Sigmoid colon (tissue), 6 donors: ENCODE measurements at regions not wholly inside any gene's neighbourhood (a gene's known extent, or its start where the extent isn't known, plus 50 kb on each side); places are given as distances from the start of the nearest gene placed in this dataset.

Source experiments
- DNase-seq: peaks from one replicate; pipeline ENCODE4 v3.0.0-alpha.2; 2019
- H3K27ac ChIP-seq, 4 donors: fragments of 200-600 bp; sonication (generic); one replicate each; pipeline ENCODE4 v1.5.1; 2016 to 2019; ENCODE audit warnings: mild to moderate bottlenecking in 1 of 4
- H3K27me3 ChIP-seq, 3 donors: fragments of 200-600 bp; sonication (generic); one replicate each; pipeline ENCODE4 v1.5.1; 2019; ENCODE audit warnings: mild to moderate bottlenecking in 1 of 3
- H3K36me3 ChIP-seq, 4 donors: fragments of 200-600 bp; sonication (generic); one replicate each; pipeline ENCODE4 v1.5.1; 2016 to 2019
- H3K4me1 ChIP-seq, 4 donors: fragments of 200-600 bp; sonication (generic); one replicate each; pipeline ENCODE4 v1.5.1; 2017 to 2019
- H3K4me3 ChIP-seq, 4 donors: fragments of 200-600 bp; sonication (generic); one replicate each; pipeline ENCODE4 v1.5.1; 2017 to 2019; ENCODE audit warnings: mild to moderate bottlenecking in 2 of 4, moderate library complexity in 1 of 4
- H3K9me3 ChIP-seq, 4 donors: fragments of 200-600 bp in 3 of 4; sonication (generic) in 3 of 4; one replicate each; pipeline versions ENCODE4 v1.5.1 to v1.6.1; 2013 to 2019
- EP300 ChIP-seq, 4 donors: sonication (generic); formaldehyde crosslinking; IDR thresholded peaks; one replicate each; pipeline ENCODE4 v1.6.1; 2017; ENCODE audit warnings: antibody characterized with exemption in 4 of 4
- POLR2A ChIP-seq, 2 donors: fragments of 450-650 bp; IDR thresholded peaks; one replicate each; pipeline ENCODE4 v1.6.1; 2016; ENCODE audit warnings: antibody characterized with exemption in 2 of 2, mild to moderate bottlenecking in 2 of 2, moderate library complexity in 2 of 2
- POLR2AphosphoS5 ChIP-seq, 4 donors: sonication (generic); formaldehyde crosslinking; IDR thresholded peaks; one replicate each; pipeline ENCODE4 v1.6.1; 2017; ENCODE audit warnings: antibody characterized with exemption in 4 of 4
- WGBS, 2 donors: extraction: QIAGEN DNeasy Blood & Tissue Kit; methylation state at CpG; one replicate each; pipeline ENCODE4 v1.1.7; 2013; 5-methylcytosine and 5-hydroxymethylcytosine counted together
- intact Hi-C: fragments of 100-400 bp; cut with DNase I; formaldehyde crosslinking; loops from one replicate; pipeline ENCODE4 v1.15.1; 2023
- TF ChIP-seq, protein P1 (sequence below), 4 experiments: fragments of 450-650 bp in 3 of 4; fragments of 200-600 bp in 1 of 4; IDR thresholded peaks; one replicate each; pipeline ENCODE4 v1.5.1; 2016 to 2019; ENCODE audit warnings: antibody characterized with exemption in 4 of 4, mild to moderate bottlenecking in 3 of 4, moderate library complexity in 2 of 4
- donor health status: healthy with polysubstance abuse.
- donor health status: healthy.

DNA sequence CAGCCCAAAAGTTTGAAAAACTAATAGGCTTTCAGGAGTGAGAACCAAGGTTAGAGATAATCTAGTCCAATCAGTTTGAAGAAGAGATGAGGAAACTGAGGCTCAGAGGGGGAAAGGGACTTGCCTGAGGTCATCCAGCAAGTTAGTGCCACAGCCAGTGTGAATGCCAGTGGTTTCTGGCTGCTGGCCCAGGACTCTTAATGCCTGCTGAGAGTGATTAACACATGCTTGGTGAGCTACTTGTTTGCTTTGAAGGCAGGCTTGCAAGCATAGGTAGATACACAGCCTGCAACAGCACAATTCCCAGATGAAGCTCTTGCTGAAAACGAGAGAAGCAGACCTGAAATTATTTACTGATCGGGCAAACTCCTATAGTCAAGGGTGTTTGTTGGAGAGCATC is 591.6 kb upstream of the SGCD start:
- DNase-seq = no peak
- no peak for TF ChIP-seq POLR2A (IDR thresholded peaks at IDR 0.05)
- TF ChIP-seq, protein P1, sequence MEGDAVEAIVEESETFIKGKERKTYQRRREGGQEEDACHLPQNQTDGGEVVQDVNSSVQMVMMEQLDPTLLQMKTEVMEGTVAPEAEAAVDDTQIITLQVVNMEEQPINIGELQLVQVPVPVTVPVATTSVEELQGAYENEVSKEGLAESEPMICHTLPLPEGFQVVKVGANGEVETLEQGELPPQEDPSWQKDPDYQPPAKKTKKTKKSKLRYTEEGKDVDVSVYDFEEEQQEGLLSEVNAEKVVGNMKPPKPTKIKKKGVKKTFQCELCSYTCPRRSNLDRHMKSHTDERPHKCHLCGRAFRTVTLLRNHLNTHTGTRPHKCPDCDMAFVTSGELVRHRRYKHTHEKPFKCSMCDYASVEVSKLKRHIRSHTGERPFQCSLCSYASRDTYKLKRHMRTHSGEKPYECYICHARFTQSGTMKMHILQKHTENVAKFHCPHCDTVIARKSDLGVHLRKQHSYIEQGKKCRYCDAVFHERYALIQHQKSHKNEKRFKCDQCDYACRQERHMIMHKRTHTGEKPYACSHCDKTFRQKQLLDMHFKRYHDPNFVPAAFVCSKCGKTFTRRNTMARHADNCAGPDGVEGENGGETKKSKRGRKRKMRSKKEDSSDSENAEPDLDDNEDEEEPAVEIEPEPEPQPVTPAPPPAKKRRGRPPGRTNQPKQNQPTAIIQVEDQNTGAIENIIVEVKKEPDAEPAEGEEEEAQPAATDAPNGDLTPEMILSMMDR (IDR thresholded peaks at IDR 0.05) = no peak
- no peak for TF ChIP-seq POLR2AphosphoS5 (IDR thresholded peaks at IDR 0.05)
- TF ChIP-seq EP300 (IDR thresholded peaks at IDR 0.05) = no peak
- Histone ChIP-seq H3K4me1 (no peaks in the 10 kb centered on the region), H3K27ac (no peak overlapping the region), H3K4me3 (no peak overlapping the region), H3K9me3 (no peaks in the 10 kb centered on the region), H3K36me3 (no peaks in the 10 kb centered on the region), H3K27me3 (peaks cover 0 to 34% (median 19%) of the 10 kb centered on the region in 3 donors)
- WGBS, 2 donors = 44% methylated on average over 2 of the region's 2 CpGs
- intact Hi-C loops = no loop called here

- no peak for TF ChIP-seq EP300 (IDR thresholded peaks at IDR 0.05)
- TF ChIP-seq POLR2AphosphoS5 (IDR thresholded peaks at IDR 0.05) = no peak
- TF ChIP-seq POLR2A (IDR thresholded peaks at IDR 0.05) = no peak
- intact Hi-C loops = no loop called here
- Histone ChIP-seq H3K27me3 (peaks cover 0 to 2% (median 0%) of the 10 kb centered on the region in 3 donors), H3K9me3 (no peaks in the 10 kb centered on the region), H3K4me1 (no peaks in the 10 kb centered on the region), H3K4me3 (no peak overlapping the region), H3K36me3 (no peaks in the 10 kb centered on the region), H3K27ac (no peak overlapping the region)
- no peak for DNase-seq
- 86 to 92% methylated on average over 2 of the region's 2 CpGs for WGBS, 2 donors
These were observed 588.3 kb upstream of the SGCD start for GRCh38 chr5:155738616-155739015.

DNA sequence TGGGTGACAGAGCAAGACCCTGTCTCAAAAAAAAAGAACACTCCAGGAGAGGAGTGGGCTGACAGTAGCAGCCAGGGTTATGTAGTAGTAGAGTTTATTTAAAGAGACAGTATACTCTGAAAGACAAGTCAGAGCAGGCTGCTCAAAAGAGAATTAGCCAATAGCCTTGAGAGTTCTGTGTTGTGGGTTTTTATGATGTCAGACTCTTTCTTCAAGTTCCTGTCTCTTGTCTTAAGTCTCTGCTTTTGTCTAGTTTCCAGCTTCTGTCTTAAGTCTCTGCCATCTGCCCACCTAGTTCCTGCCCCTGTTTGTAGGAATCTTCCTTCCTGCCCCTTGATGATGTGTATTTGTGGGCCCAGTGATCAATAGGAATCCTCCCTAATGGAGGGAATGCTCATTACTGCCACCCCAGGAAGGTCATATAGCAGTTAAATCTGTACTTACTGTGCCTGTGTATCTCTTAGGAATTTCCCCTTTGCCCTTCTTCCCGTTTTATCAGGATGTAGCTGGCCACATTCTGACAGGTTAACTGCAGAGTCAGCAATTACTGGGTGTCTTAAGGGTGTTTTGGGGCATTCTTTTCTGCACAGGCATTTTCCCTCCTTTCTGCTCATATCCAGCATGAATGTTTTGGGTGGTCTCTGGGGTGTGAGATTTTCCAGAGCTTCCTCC is 580.5 kb upstream of the SGCD start:
- TF ChIP-seq, protein P1 (IDR thresholded peaks at IDR 0.05) = no peak
- no peak for TF ChIP-seq POLR2AphosphoS5 (IDR thresholded peaks at IDR 0.05)
- TF ChIP-seq EP300 (IDR thresholded peaks at IDR 0.05) = no peak
- TF ChIP-seq POLR2A (IDR thresholded peaks at IDR 0.05) = no peak
- no peaks in the 10 kb centered on the region for H3K4me1 ChIP-seq
- no peak for DNase-seq
- no peaks in the 10 kb centered on the region for H3K27me3 ChIP-seq
- H3K27ac ChIP-seq = no peak overlapping the region
- WGBS, 2 donors = 0 to 5% methylated on average over 1 of the region's 1 CpG
- H3K4me3 ChIP-seq = no peak overlapping the region
- no peaks in the 10 kb centered on the region for H3K36me3 ChIP-seq
- no peaks in the 10 kb centered on the region for H3K9me3 ChIP-seq
- intact Hi-C loops = no loop called here

GRCh38 chr5:155750101-155750500 is 576.9 kb upstream of the SGCD start:
- Histone ChIP-seq H3K4me1 (no peaks in the 10 kb centered on the region), H3K4me3 (no peak overlapping the region), H3K36me3 (no peaks in the 10 kb centered on the region), H3K9me3 (no peaks in the 10 kb centered on the region), H3K27ac (no peak overlapping the region), H3K27me3 (no peaks in the 10 kb centered on the region)
- no peak for DNase-seq
- 32 to 52% methylated on average over 2 of the region's 2 CpGs for WGBS, 2 donors
- intact Hi-C loops = no loop called here
- TF ChIP-seq EP300 (IDR thresholded peaks at IDR 0.05) (no peak), POLR2AphosphoS5 (IDR thresholded peaks at IDR 0.05) (no peak), POLR2A (IDR thresholded peaks at IDR 0.05) (no peak)
- TF ChIP-seq, protein P1 (IDR thresholded peaks at IDR 0.05) = no peak

DNA sequence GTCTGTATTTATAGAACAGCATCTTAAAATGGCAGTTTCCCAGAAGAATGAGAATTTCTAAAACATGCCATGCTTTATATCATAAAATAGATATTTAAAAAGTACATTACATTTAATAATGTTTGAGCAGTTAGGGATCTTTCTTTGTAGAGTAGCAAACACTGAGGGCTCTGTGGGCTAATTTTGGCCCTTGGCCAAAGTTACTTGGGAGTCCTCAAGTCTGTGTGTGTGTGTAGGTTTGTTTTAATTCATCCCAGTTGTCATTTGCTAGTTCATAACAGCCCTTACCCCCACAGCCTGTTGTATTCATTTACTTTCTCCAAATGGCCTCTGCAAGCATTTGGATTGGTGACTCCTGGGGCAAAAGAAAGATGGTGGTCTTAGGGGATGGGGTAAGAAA is 576.4 kb upstream of the SGCD start:
- no peak for DNase-seq
- TF ChIP-seq POLR2AphosphoS5 (IDR thresholded peaks at IDR 0.05) (no peak), POLR2A (IDR thresholded peaks at IDR 0.05) (no peak), EP300 (IDR thresholded peaks at IDR 0.05) (no peak)
- TF ChIP-seq, protein P1 (IDR thresholded peaks at IDR 0.05) = no peak
- no peak overlapping the region for H3K27ac ChIP-seq
- no peaks in the 10 kb centered on the region for H3K27me3 ChIP-seq
- no peak overlapping the region for H3K4me3 ChIP-seq
- intact Hi-C loops = no loop called here
- no peaks in the 10 kb centered on the region for H3K4me1 ChIP-seq
- H3K9me3 ChIP-seq = no peaks in the 10 kb centered on the region
- no peaks in the 10 kb centered on the region for H3K36me3 ChIP-seq
